Prostate gland (tissue), 2 donors: ENCODE measurements at regions not wholly inside any gene's neighbourhood (a gene's known extent, or its start where the extent isn't known, plus 50 kb on each side); places are given as distances from the start of the nearest gene placed in this dataset.

Source experiments
- CTCF ChIP-seq, 4 experiments: fragments of 200-600 bp in 2 of 4; fragments of 450-650 bp in 2 of 4; sonication (generic) in 2 of 4; IDR thresholded peaks; 1 replicate in 3 of 4; 2 replicates in 1 of 4; pipeline ENCODE4 v1.5.1; 2016 to 2019; ENCODE audit warnings: antibody characterized with exemption in 4 of 4, mild to moderate bottlenecking in 2 of 4, moderate library complexity in 2 of 4
- POLR2A ChIP-seq: fragments of 450-650 bp; IDR thresholded peaks from one replicate; pipeline ENCODE4 v1.6.1; 2016; ENCODE audit warnings: antibody characterized with exemption, mild to moderate bottlenecking
- POLR2AphosphoS5 ChIP-seq: sonication (generic); formaldehyde crosslinking; IDR thresholded peaks from one replicate; pipeline ENCODE4 v1.6.1; 2017; ENCODE audit warnings: antibody characterized with exemption

- no peak for TF ChIP-seq POLR2A
- no peak for TF ChIP-seq CTCF (IDR thresholded peaks at IDR 0.05)
- TF ChIP-seq POLR2AphosphoS5 = no peak
Observed at GRCh38 chr20:60587986-60588385, 629.8 kb downstream of the CDH26 start.
